ENCODE measurements at regions not wholly inside any gene's neighbourhood (a gene's known extent, or its start where the extent isn't known, plus 50 kb on each side); places are given as distances from the start of the nearest gene placed in this dataset.

DNA sequence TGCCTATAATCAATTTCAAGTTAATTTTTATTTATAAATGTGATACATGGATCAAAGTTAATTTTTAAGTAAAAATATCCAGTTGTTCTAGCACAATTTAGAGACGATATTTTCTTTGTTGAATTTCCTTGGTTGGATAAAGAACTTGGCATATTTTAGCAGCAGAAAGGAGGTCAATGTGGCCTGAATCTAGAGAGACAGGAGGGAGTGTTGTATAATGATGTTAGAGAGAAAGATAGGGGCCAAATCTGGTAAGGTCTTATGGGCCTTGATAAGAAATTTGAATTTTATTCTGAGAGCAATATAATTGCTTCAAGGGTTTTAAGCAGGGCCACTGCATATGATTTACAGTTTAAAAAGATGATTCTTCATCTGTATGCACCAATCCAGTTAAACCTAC lies 79.4 kb upstream of the OGFRL1 start:
- TF ChIP-seq, protein P1, sequence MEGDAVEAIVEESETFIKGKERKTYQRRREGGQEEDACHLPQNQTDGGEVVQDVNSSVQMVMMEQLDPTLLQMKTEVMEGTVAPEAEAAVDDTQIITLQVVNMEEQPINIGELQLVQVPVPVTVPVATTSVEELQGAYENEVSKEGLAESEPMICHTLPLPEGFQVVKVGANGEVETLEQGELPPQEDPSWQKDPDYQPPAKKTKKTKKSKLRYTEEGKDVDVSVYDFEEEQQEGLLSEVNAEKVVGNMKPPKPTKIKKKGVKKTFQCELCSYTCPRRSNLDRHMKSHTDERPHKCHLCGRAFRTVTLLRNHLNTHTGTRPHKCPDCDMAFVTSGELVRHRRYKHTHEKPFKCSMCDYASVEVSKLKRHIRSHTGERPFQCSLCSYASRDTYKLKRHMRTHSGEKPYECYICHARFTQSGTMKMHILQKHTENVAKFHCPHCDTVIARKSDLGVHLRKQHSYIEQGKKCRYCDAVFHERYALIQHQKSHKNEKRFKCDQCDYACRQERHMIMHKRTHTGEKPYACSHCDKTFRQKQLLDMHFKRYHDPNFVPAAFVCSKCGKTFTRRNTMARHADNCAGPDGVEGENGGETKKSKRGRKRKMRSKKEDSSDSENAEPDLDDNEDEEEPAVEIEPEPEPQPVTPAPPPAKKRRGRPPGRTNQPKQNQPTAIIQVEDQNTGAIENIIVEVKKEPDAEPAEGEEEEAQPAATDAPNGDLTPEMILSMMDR (conservative IDR thresholded peaks at IDR 0.05; ENCODE audit: low read depth, low read length): no peak
- TF ChIP-seq EZH2phosphoT487 (IDR thresholded peaks at IDR 0.05; ENCODE audit: borderline replicate concordance, low read length): no peak
- TF ChIP-seq EZH2 (IDR thresholded peaks at IDR 0.05; ENCODE audit: low read length, unreplicated experiment): no peak
